CD4-positive, alpha-beta T cell (primary cell): ENCODE measurements at regions not wholly inside any gene's neighbourhood (a gene's known extent, or its start where the extent isn't known, plus 50 kb on each side); places are given as distances from the start of the nearest gene placed in this dataset.

ENCODE experiments used
- ATAC-seq: fragments of 200-7000 bp; cut with Tn5 transposase; one replicate; pipeline ENCODE4 v1.10.0; 2022; ENCODE audit warnings: mild to moderate bottlenecking; ENCODE audit not compliant: poor library complexity
- CTCF ChIA-PET: fragments of 350-600 bp; sonication (Branson Sonifier 250); formaldehyde crosslinking; loops from one replicate; lab custom pipeline; 2021; ENCODE audit warnings: antibody characterized with exemption, inconsistent platforms; lab: Charles Lee
- POLR2A ChIA-PET: fragments of 350-600 bp; sonication (Branson Sonifier 250); formaldehyde crosslinking; loops from one replicate; lab custom pipeline; 2021; ENCODE audit warnings: antibody characterized with exemption, inconsistent platforms; lab: Charles Lee
- DNase-seq, 14 experiments: peaks; one replicate each; pipeline ENCODE4 v3.0.0-alpha.2; 2013 to 2020; ENCODE audit warnings: mixed read lengths in 2 of 14
- H3K27ac ChIP-seq, 2 donors: one replicate each; pipeline versions ENCODE4 v1.5.1 to v1.7.0; 2013; ENCODE audit warnings: low read length in 2 of 2, low read depth in 1 of 2, mild to moderate bottlenecking in 1 of 2
- H3K27me3 ChIP-seq, 2 experiments: 1 replicate in 1 of 2; 2 replicates in 1 of 2; pipeline versions ENCODE4 v1.6.1 to v1.7.0; 2013; ENCODE audit warnings: low read length in 2 of 2, control low read depth in 1 of 2, mild to moderate bottlenecking in 1 of 2, moderate library complexity in 1 of 2; ENCODE audit not compliant: insufficient read depth in 2 of 2, control insufficient read depth in 1 of 2
- H3K36me3 ChIP-seq: one replicate; pipeline ENCODE4 v1.6.1; 2013; ENCODE audit warnings: low read length, control low read depth; ENCODE audit not compliant: insufficient read depth
- H3K4me1 ChIP-seq: one replicate; pipeline ENCODE4 v1.6.1; 2013; ENCODE audit warnings: low read length, control low read depth; ENCODE audit not compliant: insufficient read depth
- H3K4me3 ChIP-seq: one replicate; pipeline ENCODE4 v1.5.1; 2013; ENCODE audit warnings: mild to moderate bottlenecking, low read length, moderate library complexity
- H3K9me3 ChIP-seq, 2 experiments: 1 replicate in 1 of 2; 2 replicates in 1 of 2; pipeline versions ENCODE4 v1.6.1 to v1.7.0; 2013; ENCODE audit warnings: low read length in 2 of 2, mild to moderate bottlenecking in 2 of 2, control low read depth in 1 of 2, moderate library complexity in 1 of 2; ENCODE audit not compliant: control insufficient read depth in 1 of 2, insufficient read depth in 1 of 2
- H3K27ac Mint-ChIP-seq: one replicate; pipeline ENCODE4 v1.8.0; 2020; ENCODE audit warnings: mixed read lengths
- H3K27me3 Mint-ChIP-seq: one replicate; pipeline ENCODE4 v1.8.0; 2021; ENCODE audit warnings: mixed read lengths
- H3K36me3 Mint-ChIP-seq: one replicate; pipeline ENCODE4 v1.8.0; 2021; ENCODE audit warnings: low read depth, mixed read lengths
- H3K4me1 Mint-ChIP-seq: one replicate; pipeline ENCODE4 v1.8.0; 2021; ENCODE audit warnings: low read depth, mixed read lengths
- H3K4me3 Mint-ChIP-seq: one replicate; pipeline ENCODE4 v1.8.0; 2020; ENCODE audit warnings: mild to moderate bottlenecking, mixed read lengths
- H3K9me3 Mint-ChIP-seq: one replicate; pipeline ENCODE4 v1.8.0; 2020; ENCODE audit warnings: mixed read lengths
- CTCF ChIP-seq: fragments of 200-600 bp; IDR thresholded peaks from one replicate; pipeline ENCODE4 v1.8.0; 2022; ENCODE audit warnings: antibody characterized with exemption, mild to moderate bottlenecking
- intact Hi-C, 2 experiments: fragments of 100-400 bp; cut with DNase I in 1 of 2; cut with micrococcal nuclease in 1 of 2; formaldehyde crosslinking; loops; one replicate each; pipeline versions ENCODE4 v1.15.1 to v1.9.0; 2023 to 2025; cut with DNase I, micrococcal nuclease

- H3K4me3 ChIP-seq: no peak overlapping the region
- H3K27me3 ChIP-seq: no peaks in the 10 kb centered on the region
- Mint-ChIP-seq H3K27me3 (no peaks in the 10 kb centered on the region), H3K27ac (no peak overlapping the region), H3K36me3 (no peaks in the 10 kb centered on the region), H3K9me3 (peaks cover 16% of the 10 kb centered on the region), H3K4me3 (no peak overlapping the region), H3K4me1 (no peaks in the 10 kb centered on the region)
- no peaks in the 10 kb centered on the region for H3K36me3 ChIP-seq
- DNase-seq (no peak), ATAC-seq (no peak)
- ChIA-PET CTCF (no interaction called here), POLR2A (no interaction called here)
- H3K27ac ChIP-seq: no peak overlapping the region
- no peaks in the 10 kb centered on the region for H3K4me1 ChIP-seq
- intact Hi-C loops: no loop called here
- TF ChIP-seq CTCF: no peak
- peaks cover 10 to 17% of the 10 kb centered on the region in 2 experiments for H3K9me3 ChIP-seq
Observed at GRCh38 chr9:118643118-118643517, 726.1 kb downstream of the BRINP1 start.

GRCh38 chr9:118644066-118644465 lies 725.2 kb downstream of the BRINP1 start:
- H3K36me3 ChIP-seq: no peaks in the 10 kb centered on the region
- Mint-ChIP-seq H3K27me3 (no peaks in the 10 kb centered on the region), H3K36me3 (no peaks in the 10 kb centered on the region), H3K4me3 (no peak overlapping the region), H3K9me3 (peaks cover 16% of the 10 kb centered on the region), H3K27ac (no peak overlapping the region), H3K4me1 (no peaks in the 10 kb centered on the region)
- ATAC-seq (no peak), DNase-seq (no peak)
- POLR2A ChIA-PET: no interaction called here
- CTCF ChIA-PET: no interaction called here
- no peak overlapping the region for H3K27ac ChIP-seq
- intact Hi-C loops: no loop called here
- no peak for TF ChIP-seq CTCF
- no peaks in the 10 kb centered on the region for H3K27me3 ChIP-seq
- no peak overlapping the region for H3K4me3 ChIP-seq
- peaks cover 10 to 17% of the 10 kb centered on the region in 2 experiments for H3K9me3 ChIP-seq
- no peaks in the 10 kb centered on the region for H3K4me1 ChIP-seq

- CTCF ChIA-PET: no interaction called here
- Mint-ChIP-seq H3K4me1 (no peaks in the 10 kb centered on the region), H3K4me3 (no peak overlapping the region), H3K9me3 (peaks cover 17% of the 10 kb centered on the region), H3K36me3 (no peaks in the 10 kb centered on the region), H3K27ac (no peak overlapping the region), H3K27me3 (no peaks in the 10 kb centered on the region)
- Histone ChIP-seq H3K9me3 (peaks cover 7 to 17% of the 10 kb centered on the region in 2 experiments), H3K27me3 (no peaks in the 10 kb centered on the region), H3K36me3 (no peaks in the 10 kb centered on the region), H3K4me1 (no peaks in the 10 kb centered on the region), H3K27ac (no peak overlapping the region), H3K4me3 (no peak overlapping the region)
- intact Hi-C loops: no loop called here
- POLR2A ChIA-PET: no interaction called here
- TF ChIP-seq CTCF: no peak
- ATAC-seq (no peak), DNase-seq (no peak)
Observed at GRCh38 chr9:118647331-118647730, 721.9 kb downstream of the BRINP1 start.
